ENCODE measurements at regions not wholly inside any gene's neighbourhood (a gene's known extent, or its start where the extent isn't known, plus 50 kb on each side); places are given as distances from the start of the nearest gene placed in this dataset.
A peak's percentile ranks its signal among the peaks of the same experiment; 100 is the strongest.

DNA sequence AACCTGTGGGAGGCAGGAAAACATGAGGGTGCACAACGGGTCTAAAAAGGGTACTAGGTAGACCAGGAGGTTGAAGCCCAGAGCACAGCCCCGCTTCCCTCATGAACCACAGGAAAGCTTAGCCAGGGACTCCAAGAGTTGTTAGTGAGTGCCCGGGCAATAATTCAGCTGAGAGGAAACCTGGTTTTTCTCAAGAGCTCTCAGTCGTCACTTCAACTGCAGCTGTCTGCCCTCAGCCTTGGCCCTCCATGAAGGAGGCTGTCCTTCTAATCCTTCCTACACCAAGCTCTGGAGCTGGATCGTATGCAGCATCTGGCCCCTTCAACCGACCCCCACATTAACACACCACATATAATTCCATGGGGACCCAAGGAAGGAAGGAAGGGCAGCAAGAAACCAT is 77.0 kb upstream of the BACE2 start:
- no peaks in the 10 kb centered on the region for H3K36me3 ChIP-seq (replicated peaks in 1 of 2)
- TF ChIP-seq, protein P1, sequence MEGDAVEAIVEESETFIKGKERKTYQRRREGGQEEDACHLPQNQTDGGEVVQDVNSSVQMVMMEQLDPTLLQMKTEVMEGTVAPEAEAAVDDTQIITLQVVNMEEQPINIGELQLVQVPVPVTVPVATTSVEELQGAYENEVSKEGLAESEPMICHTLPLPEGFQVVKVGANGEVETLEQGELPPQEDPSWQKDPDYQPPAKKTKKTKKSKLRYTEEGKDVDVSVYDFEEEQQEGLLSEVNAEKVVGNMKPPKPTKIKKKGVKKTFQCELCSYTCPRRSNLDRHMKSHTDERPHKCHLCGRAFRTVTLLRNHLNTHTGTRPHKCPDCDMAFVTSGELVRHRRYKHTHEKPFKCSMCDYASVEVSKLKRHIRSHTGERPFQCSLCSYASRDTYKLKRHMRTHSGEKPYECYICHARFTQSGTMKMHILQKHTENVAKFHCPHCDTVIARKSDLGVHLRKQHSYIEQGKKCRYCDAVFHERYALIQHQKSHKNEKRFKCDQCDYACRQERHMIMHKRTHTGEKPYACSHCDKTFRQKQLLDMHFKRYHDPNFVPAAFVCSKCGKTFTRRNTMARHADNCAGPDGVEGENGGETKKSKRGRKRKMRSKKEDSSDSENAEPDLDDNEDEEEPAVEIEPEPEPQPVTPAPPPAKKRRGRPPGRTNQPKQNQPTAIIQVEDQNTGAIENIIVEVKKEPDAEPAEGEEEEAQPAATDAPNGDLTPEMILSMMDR (IDR thresholded peaks at IDR 0.05) = no peak
- no peak for TF ChIP-seq POLR2A (IDR thresholded peaks at IDR 0.05)
- no peak overlapping the region for H3K27ac ChIP-seq
- DNase-seq = no peak
- H3K4me3 ChIP-seq = no peak overlapping the region
- no peaks in the 10 kb centered on the region for H3K4me1 ChIP-seq (replicated peaks in 1 of 2)
- intact Hi-C loops (cut with DNase I) = no loop called here
- WGBS, 4 donors = 58 to 79% (median 62%) methylated on average over 5 to 6 of the region's 6 CpGs
- H3K9me3 ChIP-seq (replicated peaks in 1 of 3) = no peaks in the 10 kb centered on the region
- H3K27me3 ChIP-seq = no peaks in the 10 kb centered on the region

DNA sequence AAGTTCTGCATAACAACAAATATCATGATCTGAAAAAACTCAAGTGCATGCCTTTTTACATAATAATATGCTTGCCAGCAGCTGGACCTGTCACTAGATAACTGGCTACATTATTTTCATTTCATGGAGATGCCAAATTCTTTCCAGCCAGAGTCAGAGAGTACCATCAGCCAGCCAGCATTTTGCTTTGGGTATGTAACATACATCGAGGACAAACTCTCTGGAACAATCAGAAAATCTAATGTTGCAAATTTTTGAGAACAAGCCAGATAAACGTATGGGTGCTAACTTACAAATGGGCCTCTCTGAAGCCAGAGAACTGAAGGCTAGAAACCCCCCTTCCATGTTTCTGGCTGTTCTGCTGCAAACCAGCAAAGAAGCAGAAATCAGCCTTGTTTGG is 76.3 kb upstream of the BACE2 start:
- 59 to 76% (median 66%) methylated on average over 2 of the region's 2 CpGs for WGBS, 4 donors

DNA sequence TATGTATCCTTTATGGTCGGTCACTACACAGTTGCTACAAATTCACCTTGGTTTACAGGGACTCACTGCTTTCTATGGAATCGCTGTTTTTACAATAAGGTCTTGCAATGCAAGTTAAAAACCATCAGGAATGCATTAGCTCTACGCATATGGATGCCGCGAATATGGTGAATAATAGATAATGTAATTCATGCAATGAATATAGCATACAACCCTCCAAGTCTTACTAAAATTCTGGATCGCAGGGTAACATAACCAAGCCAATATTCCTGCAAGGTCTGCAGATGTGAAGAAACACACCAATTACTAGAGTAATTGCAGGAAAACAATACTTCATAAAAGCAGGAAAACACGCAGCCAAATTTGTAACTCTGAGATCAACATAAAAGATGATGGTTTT is 75.6 kb upstream of the BACE2 start:
- no peak for DNase-seq
- TF ChIP-seq, protein P1 (IDR thresholded peaks at IDR 0.05) = no peak
- no peak for TF ChIP-seq POLR2A (IDR thresholded peaks at IDR 0.05)
- H3K4me3 ChIP-seq = no peak overlapping the region
- H3K27ac ChIP-seq = no peak overlapping the region
- 83 to 93% (median 86%) methylated on average over 7 of the region's 7 CpGs for WGBS, 4 donors
- no peaks in the 10 kb centered on the region for H3K9me3 ChIP-seq (replicated peaks in 1 of 3)
- H3K36me3 ChIP-seq (replicated peaks in 1 of 2) = no peaks in the 10 kb centered on the region
- intact Hi-C loops (cut with DNase I) = no loop called here
- no peaks in the 10 kb centered on the region for H3K4me1 ChIP-seq (replicated peaks in 1 of 2)
- H3K27me3 ChIP-seq = no peaks in the 10 kb centered on the region

More for the DNA sequence above, 76.3 kb upstream of the BACE2 start:
- Histone ChIP-seq H3K27ac (no peak overlapping the region), H3K27me3 (no peaks in the 10 kb centered on the region), H3K9me3 (replicated peaks in 1 of 3) (no peaks in the 10 kb centered on the region), H3K36me3 (replicated peaks in 1 of 2) (no peaks in the 10 kb centered on the region), H3K4me1 (replicated peaks in 1 of 2) (no peaks in the 10 kb centered on the region), H3K4me3 (no peak overlapping the region)
- DNase-seq = no peak
- intact Hi-C loops (cut with DNase I) = no loop called here
- TF ChIP-seq POLR2A (IDR thresholded peaks at IDR 0.05) = no peak
- TF ChIP-seq, protein P1 (IDR thresholded peaks at IDR 0.05) = no peak

DNA sequence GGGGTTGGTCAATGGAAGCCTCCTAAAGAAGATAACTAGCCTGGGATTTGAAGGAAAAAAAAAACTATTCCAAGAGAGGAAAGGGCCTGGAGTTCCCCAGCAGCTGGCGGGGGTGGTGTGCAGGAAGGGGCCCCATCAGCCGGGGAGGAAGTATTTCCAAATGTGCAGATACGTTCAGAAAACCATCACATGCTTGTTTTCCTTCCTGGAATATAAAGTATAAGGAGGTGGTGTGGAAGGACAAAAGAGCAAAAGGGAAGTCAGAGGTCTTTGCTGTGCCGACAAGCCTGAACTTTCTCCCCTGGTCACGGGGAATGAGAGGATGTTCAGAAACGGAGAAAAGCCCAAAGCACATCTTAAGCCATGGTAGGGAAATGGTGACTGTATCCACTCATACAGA is 72.0 kb upstream of the BACE2 start:
- H3K4me3 ChIP-seq = no peak overlapping the region

More for the DNA sequence above, 72.0 kb upstream of the BACE2 start:
- H3K9me3 ChIP-seq (replicated peaks in 1 of 3) = no peaks in the 10 kb centered on the region
- no peaks in the 10 kb centered on the region for H3K4me1 ChIP-seq (replicated peaks in 1 of 2)
- no peak for TF ChIP-seq POLR2A (IDR thresholded peaks at IDR 0.05)
- TF ChIP-seq, protein P1 (IDR thresholded peaks at IDR 0.05) = no peak
- intact Hi-C loops (cut with DNase I) = no loop called here
- H3K27ac ChIP-seq = peak overlapping the region in 1 of 5 donors; percentile 29
- WGBS, 4 donors = 23 to 39% (median 34%) methylated on average over 6 of the region's 6 CpGs
- no peaks in the 10 kb centered on the region for H3K27me3 ChIP-seq
- no peaks in the 10 kb centered on the region for H3K36me3 ChIP-seq (replicated peaks in 1 of 2)
- DNase-seq = peak in 5 of 7 donors; percentile 11 to 59 (median 23)

Measured in adrenal gland (tissue), 9 donors.